ENCODE measurements at regions not wholly inside any gene's neighbourhood (a gene's known extent, or its start where the extent isn't known, plus 50 kb on each side); places are given as distances from the start of the nearest gene placed in this dataset.
"Not testable (repeated sequence)": the region's sequence is repeated elsewhere in the genome, so short reads cannot be mapped to it uniquely, and the experiment has no call there.

- Histone ChIP-seq H3K9me3 (ENCODE audit: control insufficient read depth, low read depth, low read length) (no peaks in the 10 kb centered on the region), H3K79me2 (ENCODE audit: control insufficient read depth, insufficient read depth, low read length) (no peaks in the 10 kb centered on the region), H3K9ac (ENCODE audit: control insufficient read depth, extremely low read depth, insufficient read depth, low read length) (no peak overlapping the region), H3K4me3 (ENCODE audit: control insufficient read depth in 2 of 3, extremely low read depth in 1 of 3, insufficient read depth in 2 of 3, low read depth in 1 of 3, low read length in 3 of 3) (no peak overlapping the region), H4K20me1 (ENCODE audit: control insufficient read depth, extremely low read depth, insufficient read depth, low read length) (no peaks in the 10 kb centered on the region), H3K36me3 (ENCODE audit: control insufficient read depth in 2 of 2, extremely low read depth in 1 of 2, insufficient read depth in 2 of 2, low read length in 2 of 2) (no peaks in the 10 kb centered on the region), H3K4me2 (ENCODE audit: control insufficient read depth, extremely low read depth, insufficient read depth, low read depth, low read length) (no peak overlapping the region), H2AFZ (ENCODE audit: control insufficient read depth, low read length) (no peak overlapping the region), H3K27ac (ENCODE audit: control insufficient read depth, insufficient read depth, low read length) (no peak overlapping the region), H3K27me3 (ENCODE audit: control insufficient read depth, extremely low read depth, insufficient read depth, low read length) (no peaks in the 10 kb centered on the region), H3K4me1 (ENCODE audit: control insufficient read depth, extremely low read depth, insufficient read depth, low read length) (no peaks in the 10 kb centered on the region), H3K9me1 (ENCODE audit: control insufficient read depth, extremely low read depth, insufficient read depth, low read length) (no peaks in the 10 kb centered on the region)
- DNase-seq (ENCODE audit: low read depth, low spot score): no peak
- dilution Hi-C loops (cut with MboI; ENCODE audit: extremely low pct_ligation_motif_present, low sequenced_read_pairs): no loop called here
- TF ChIP-seq EZH2 (IDR thresholded peaks at IDR 0.05; ENCODE audit: low read length) (no peak), CTCF (optimal IDR thresholded peaks at IDR 0.05 in 1 of 3, IDR thresholded peaks at IDR 0.05 in 1 of 3, conservative IDR thresholded peaks at IDR 0.05 in 1 of 3; ENCODE audit: extremely low read depth in 1 of 3, insufficient read depth in 2 of 3, low read length in 3 of 3) (no peak)
- no peak for FAIRE-seq
Observed at GRCh38 chr15:56794165-56794552, 60.9 kb upstream of the ZNF280D start.

- Histone ChIP-seq H3K4me1 (ENCODE audit: control insufficient read depth, extremely low read depth, insufficient read depth, low read length) (no peaks in the 10 kb centered on the region), H3K9me1 (ENCODE audit: control insufficient read depth, extremely low read depth, insufficient read depth, low read length) (no peaks in the 10 kb centered on the region)
- dilution Hi-C loops (cut with MboI; ENCODE audit: extremely low pct_ligation_motif_present, low sequenced_read_pairs): no loop called here
Observed at GRCh38 chr15:56792211-56792610, 58.9 kb upstream of the ZNF280D start.

DNA sequence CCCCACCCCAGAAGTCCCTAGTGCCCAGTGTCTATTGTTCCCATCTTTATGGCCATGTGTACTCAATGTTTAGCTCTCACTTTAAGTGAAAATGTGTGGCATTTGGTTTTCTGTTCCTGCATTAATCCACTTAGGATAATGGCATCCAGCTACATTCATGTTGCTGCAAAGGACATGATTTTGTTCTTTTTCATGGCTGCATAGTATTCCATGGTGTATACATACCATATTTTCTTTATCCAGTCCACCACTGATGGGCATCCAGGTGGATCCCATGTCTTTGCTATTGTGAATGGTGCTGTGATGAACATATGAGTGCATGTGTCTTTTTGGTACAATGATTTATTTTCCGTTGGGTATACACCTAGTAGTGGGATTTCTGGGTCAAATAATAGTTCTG, 58.2 kb upstream of the ZNF280D start:
- FAIRE-seq; dilution Hi-C loops (cut with MboI; ENCODE audit: extremely low pct_ligation_motif_present, low sequenced_read_pairs): not testable (repeated sequence)

More at GRCh38 chr15:56792211-56792610, 58.9 kb upstream of the ZNF280D start:
- Histone ChIP-seq H3K36me3 (ENCODE audit: control insufficient read depth in 2 of 2, extremely low read depth in 1 of 2, insufficient read depth in 2 of 2, low read length in 2 of 2) (no peaks in the 10 kb centered on the region), H3K79me2 (ENCODE audit: control insufficient read depth, insufficient read depth, low read length) (no peaks in the 10 kb centered on the region), H3K9me3 (ENCODE audit: control insufficient read depth, low read depth, low read length) (peaks cover 2% of the 10 kb centered on the region), H3K27me3 (ENCODE audit: control insufficient read depth, extremely low read depth, insufficient read depth, low read length) (no peaks in the 10 kb centered on the region), H4K20me1 (ENCODE audit: control insufficient read depth, extremely low read depth, insufficient read depth, low read length) (no peaks in the 10 kb centered on the region), H3K9ac (ENCODE audit: control insufficient read depth, extremely low read depth, insufficient read depth, low read length) (no peak overlapping the region), H2AFZ (ENCODE audit: control insufficient read depth, low read length) (no peak overlapping the region), H3K4me2 (ENCODE audit: control insufficient read depth, extremely low read depth, insufficient read depth, low read depth, low read length) (no peak overlapping the region), H3K4me3 (ENCODE audit: control insufficient read depth in 2 of 3, extremely low read depth in 1 of 3, insufficient read depth in 2 of 3, low read depth in 1 of 3, low read length in 3 of 3) (no peak overlapping the region), H3K27ac (ENCODE audit: control insufficient read depth, insufficient read depth, low read length) (no peak overlapping the region)
- DNase-seq (ENCODE audit: low read depth, low spot score) (no peak), FAIRE-seq (no peak)
- TF ChIP-seq EZH2 (IDR thresholded peaks at IDR 0.05; ENCODE audit: low read length) (no peak), CTCF (optimal IDR thresholded peaks at IDR 0.05 in 1 of 3, IDR thresholded peaks at IDR 0.05 in 1 of 3, conservative IDR thresholded peaks at IDR 0.05 in 1 of 3; ENCODE audit: extremely low read depth in 1 of 3, insufficient read depth in 2 of 3, low read length in 3 of 3) (no peak)

More for the DNA sequence above, 58.2 kb upstream of the ZNF280D start:
- not testable (repeated sequence) for H3K27ac ChIP-seq (ENCODE audit: control insufficient read depth, insufficient read depth, low read length); H2AFZ ChIP-seq (ENCODE audit: control insufficient read depth, low read length); H4K20me1 ChIP-seq (ENCODE audit: control insufficient read depth, extremely low read depth, insufficient read depth, low read length); H3K79me2 ChIP-seq (ENCODE audit: control insufficient read depth, insufficient read depth, low read length); H3K27me3 ChIP-seq (ENCODE audit: control insufficient read depth, extremely low read depth, insufficient read depth, low read length); H3K4me3 ChIP-seq (ENCODE audit: control insufficient read depth in 2 of 3, extremely low read depth in 1 of 3, insufficient read depth in 2 of 3, low read depth in 1 of 3, low read length in 3 of 3); H3K4me1 ChIP-seq (ENCODE audit: control insufficient read depth, extremely low read depth, insufficient read depth, low read length); H3K9me1 ChIP-seq (ENCODE audit: control insufficient read depth, extremely low read depth, insufficient read depth, low read length); H3K9ac ChIP-seq (ENCODE audit: control insufficient read depth, extremely low read depth, insufficient read depth, low read length); H3K9me3 ChIP-seq (ENCODE audit: control insufficient read depth, low read depth, low read length); H3K4me2 ChIP-seq (ENCODE audit: control insufficient read depth, extremely low read depth, insufficient read depth, low read depth, low read length); DNase-seq (ENCODE audit: low read depth, low spot score); H3K36me3 ChIP-seq (ENCODE audit: control insufficient read depth in 2 of 2, extremely low read depth in 1 of 2, insufficient read depth in 2 of 2, low read length in 2 of 2)
